ENCODE measurements at regions not wholly inside any gene's neighbourhood (a gene's known extent, or its start where the extent isn't known, plus 50 kb on each side); places are given as distances from the start of the nearest gene placed in this dataset.

GRCh38 chr20:52405986-52406385 lies 214.4 kb upstream of the ZFP64 start:
- TF ChIP-seq TAF1 (IDR thresholded peaks at IDR 0.05; ENCODE audit: low read depth) (no peak), EP300 (IDR thresholded peaks at IDR 0.05; ENCODE audit: borderline replicate concordance) (no peak)
